ENCODE measurements at regions not wholly inside any gene's neighbourhood (a gene's known extent, or its start where the extent isn't known, plus 50 kb on each side); places are given as distances from the start of the nearest gene placed in this dataset.

GRCh38 chr5:23253621-23254198 lies 253.7 kb upstream of the PRDM9 start:
- Mint-ChIP-seq H3K27ac (ENCODE audit: unreplicated experiment) (no peak overlapping the region), H3K36me3 (ENCODE audit: unreplicated experiment) (no peaks in the 10 kb centered on the region), H3K9me3 (ENCODE audit: unreplicated experiment) (no peaks in the 10 kb centered on the region), H3K4me3 (ENCODE audit: unreplicated experiment) (no peak overlapping the region), H3K4me1 (ENCODE audit: unreplicated experiment) (no peaks in the 10 kb centered on the region), H3K27me3 (ENCODE audit: unreplicated experiment) (peaks cover 7% of the 10 kb centered on the region)
- TF ChIP-seq CTCF (IDR thresholded peaks at IDR 0.05) = no peak
- no peak for DNase-seq (ENCODE audit: extremely low spot score, unreplicated experiment)

- Mint-ChIP-seq H3K9me3 (ENCODE audit: unreplicated experiment) (no peaks in the 10 kb centered on the region), H3K27me3 (ENCODE audit: unreplicated experiment) (peaks cover 3% of the 10 kb centered on the region), H3K27ac (ENCODE audit: unreplicated experiment) (no peak overlapping the region), H3K36me3 (ENCODE audit: unreplicated experiment) (no peaks in the 10 kb centered on the region), H3K4me1 (ENCODE audit: unreplicated experiment) (no peaks in the 10 kb centered on the region), H3K4me3 (ENCODE audit: unreplicated experiment) (no peak overlapping the region)
- TF ChIP-seq CTCF (IDR thresholded peaks at IDR 0.05) = no peak
- no peak for DNase-seq (ENCODE audit: extremely low spot score, unreplicated experiment)
These were observed 264.5 kb upstream of the PRDM9 start for GRCh38 chr5:23242891-23243290.

GRCh38 chr5:23235246-23235645 lies 272.2 kb upstream of the PRDM9 start:
- no peak for TF ChIP-seq CTCF (IDR thresholded peaks at IDR 0.05)

GRCh38 chr5:23234197-23234596 lies 273.2 kb upstream of the PRDM9 start:
- no peaks in the 10 kb centered on the region for H3K4me1 Mint-ChIP-seq (ENCODE audit: unreplicated experiment)
- no peak for TF ChIP-seq CTCF (IDR thresholded peaks at IDR 0.05)
- H3K4me3 Mint-ChIP-seq (ENCODE audit: unreplicated experiment) = no peak overlapping the region
- H3K27me3 Mint-ChIP-seq (ENCODE audit: unreplicated experiment) = no peaks in the 10 kb centered on the region
- no peak for DNase-seq (ENCODE audit: extremely low spot score, unreplicated experiment)
- H3K36me3 Mint-ChIP-seq (ENCODE audit: unreplicated experiment) = no peaks in the 10 kb centered on the region
- no peaks in the 10 kb centered on the region for H3K9me3 Mint-ChIP-seq (ENCODE audit: unreplicated experiment)
- no peak overlapping the region for H3K27ac Mint-ChIP-seq (ENCODE audit: unreplicated experiment)

More at GRCh38 chr5:23235246-23235645, 272.2 kb upstream of the PRDM9 start:
- H3K4me1 Mint-ChIP-seq (ENCODE audit: unreplicated experiment) = no peaks in the 10 kb centered on the region
- no peak for DNase-seq (ENCODE audit: extremely low spot score, unreplicated experiment)
- H3K27me3 Mint-ChIP-seq (ENCODE audit: unreplicated experiment) = no peaks in the 10 kb centered on the region
- H3K4me3 Mint-ChIP-seq (ENCODE audit: unreplicated experiment) = no peak overlapping the region
- no peaks in the 10 kb centered on the region for H3K9me3 Mint-ChIP-seq (ENCODE audit: unreplicated experiment)
- H3K27ac Mint-ChIP-seq (ENCODE audit: unreplicated experiment) = no peak overlapping the region
- no peaks in the 10 kb centered on the region for H3K36me3 Mint-ChIP-seq (ENCODE audit: unreplicated experiment)

GRCh38 chr5:23223846-23224245 lies 283.6 kb upstream of the PRDM9 start:
- Mint-ChIP-seq H3K27ac (ENCODE audit: unreplicated experiment) (no peak overlapping the region), H3K4me3 (ENCODE audit: unreplicated experiment) (no peak overlapping the region), H3K9me3 (ENCODE audit: unreplicated experiment) (no peaks in the 10 kb centered on the region), H3K4me1 (ENCODE audit: unreplicated experiment) (no peaks in the 10 kb centered on the region), H3K27me3 (ENCODE audit: unreplicated experiment) (no peaks in the 10 kb centered on the region), H3K36me3 (ENCODE audit: unreplicated experiment) (no peaks in the 10 kb centered on the region)
- no peak for TF ChIP-seq CTCF (IDR thresholded peaks at IDR 0.05)
- DNase-seq (ENCODE audit: extremely low spot score, unreplicated experiment) = no peak

All from osteocyte (in vitro differentiated cells).